Progenitor cell of endocrine pancreas (in vitro differentiated cells): ENCODE measurements at regions not wholly inside any gene's neighbourhood (a gene's known extent, or its start where the extent isn't known, plus 50 kb on each side); places are given as distances from the start of the nearest gene placed in this dataset.

Source experiments
- DNase-seq: peaks from one replicate; pipeline ENCODE4 v3.0.0; 2021; ENCODE audit warnings: low spot score; ENCODE audit not compliant: unreplicated experiment
- H3K27ac Mint-ChIP-seq: 2 replicates; pipeline ENCODE4 v1.8.0; 2021; ENCODE audit warnings: mild to moderate bottlenecking, moderate library complexity, mixed read lengths
- H3K27me3 Mint-ChIP-seq: 2 replicates; pipeline ENCODE4 v1.8.0; 2021; ENCODE audit warnings: mixed read lengths
- H3K36me3 Mint-ChIP-seq: 2 replicates; pipeline ENCODE4 v1.8.0; 2022; ENCODE audit warnings: mixed read lengths; ENCODE audit not compliant: insufficient read depth
- H3K4me1 Mint-ChIP-seq: 2 replicates; pipeline ENCODE4 v1.8.0; 2021; ENCODE audit warnings: low read depth, mixed read lengths
- H3K4me3 Mint-ChIP-seq: 2 replicates; pipeline ENCODE4 v1.8.0; 2021; ENCODE audit warnings: low read depth, mild to moderate bottlenecking, moderate library complexity, mixed read lengths
- H3K9me3 Mint-ChIP-seq: 2 replicates; pipeline ENCODE4 v1.8.0; 2021; ENCODE audit warnings: low read depth, mixed read lengths
- CTCF ChIP-seq: fragments of 200-600 bp; sonication (generic); IDR thresholded peaks from one replicate; pipeline ENCODE4 v1.5.0; 2021; ENCODE audit warnings: antibody characterized with exemption, mild to moderate bottlenecking; ENCODE audit not compliant: unreplicated experiment

- H3K27me3 Mint-ChIP-seq = peaks cover 19% of the 10 kb centered on the region
- peaks cover 10% of the 10 kb centered on the region for H3K4me1 Mint-ChIP-seq
- no peaks in the 10 kb centered on the region for H3K9me3 Mint-ChIP-seq
- no peak overlapping the region for H3K27ac Mint-ChIP-seq
- TF ChIP-seq CTCF = no peak
- H3K36me3 Mint-ChIP-seq = no peaks in the 10 kb centered on the region
- no peak for DNase-seq
- no peak overlapping the region for H3K4me3 Mint-ChIP-seq
Observed at GRCh38 chr18:76587879-76588271, 92.8 kb upstream of the ZNF516 start.

GRCh38 chr18:76587147-76587878, 92.3 kb upstream of the ZNF516 start:
- Mint-ChIP-seq H3K27ac (no peak overlapping the region), H3K4me1 (peaks cover 9% of the 10 kb centered on the region), H3K9me3 (no peaks in the 10 kb centered on the region), H3K4me3 (no peak overlapping the region), H3K27me3 (peaks cover 22% of the 10 kb centered on the region), H3K36me3 (no peaks in the 10 kb centered on the region)
- TF ChIP-seq CTCF = no peak
- no peak for DNase-seq

GRCh38 chr18:76584414-76585310, 89.6 kb upstream of the ZNF516 start:
- H3K36me3 Mint-ChIP-seq = no peaks in the 10 kb centered on the region
- peaks cover 27% of the 10 kb centered on the region for H3K27me3 Mint-ChIP-seq
- DNase-seq = no peak
- no peak for TF ChIP-seq CTCF
- peaks cover 9% of the 10 kb centered on the region for H3K4me1 Mint-ChIP-seq
- no peak overlapping the region for H3K4me3 Mint-ChIP-seq
- no peaks in the 10 kb centered on the region for H3K9me3 Mint-ChIP-seq
- H3K27ac Mint-ChIP-seq = no peak overlapping the region

GRCh38 chr18:76581261-76581660, 86.2 kb upstream of the ZNF516 start:
- TF ChIP-seq CTCF = no peak
- Mint-ChIP-seq H3K27ac (no peak overlapping the region), H3K4me3 (no peak overlapping the region), H3K4me1 (no peaks in the 10 kb centered on the region), H3K9me3 (peaks cover 1% of the 10 kb centered on the region), H3K36me3 (no peaks in the 10 kb centered on the region), H3K27me3 (peaks cover 34% of the 10 kb centered on the region)
- DNase-seq = no peak

- Mint-ChIP-seq H3K4me1 (no peaks in the 10 kb centered on the region), H3K9me3 (peaks cover 9% of the 10 kb centered on the region), H3K27ac (no peak overlapping the region), H3K4me3 (no peak overlapping the region), H3K36me3 (no peaks in the 10 kb centered on the region), H3K27me3 (peaks cover 34% of the 10 kb centered on the region)
- DNase-seq = no peak
- no peak for TF ChIP-seq CTCF
Observed at GRCh38 chr18:76580288-76580962, 85.4 kb upstream of the ZNF516 start.
